HPDE6-E6E7 (cell line): ENCODE measurements at regions not wholly inside any gene's neighbourhood (a gene's known extent, or its start where the extent isn't known, plus 50 kb on each side); places are given as distances from the start of the nearest gene placed in this dataset.
"Not testable (repeated sequence)": the region's sequence is repeated elsewhere in the genome, so short reads cannot be mapped to it uniquely, and the experiment has no call there.

ENCODE experiments used
- DNase-seq: peaks from one replicate; pipeline ENCODE4 v3.0.0; 2011; ENCODE audit warnings: missing footprints; ENCODE audit errors: extremely low spot score

DNA sequence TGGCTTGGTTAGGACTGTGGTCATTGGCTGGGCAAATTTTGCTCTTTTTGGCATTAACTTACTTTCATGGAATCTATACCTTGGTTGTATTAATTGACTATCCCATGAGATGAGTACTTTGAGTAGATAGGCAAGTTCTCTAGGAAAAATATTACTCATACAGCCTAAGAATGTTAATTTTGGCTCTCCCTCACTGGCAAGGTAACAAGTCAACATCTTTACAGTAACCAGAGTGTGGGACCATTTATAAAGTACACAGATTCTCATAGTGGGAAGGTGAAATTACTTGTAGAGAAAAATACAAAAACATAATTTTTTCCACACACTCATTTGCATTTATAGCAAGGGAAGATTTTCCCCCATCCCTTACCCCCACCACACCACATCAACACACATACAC lies 154.6 kb upstream of the ZNF608 start:
- DNase-seq: no peak

DNA sequence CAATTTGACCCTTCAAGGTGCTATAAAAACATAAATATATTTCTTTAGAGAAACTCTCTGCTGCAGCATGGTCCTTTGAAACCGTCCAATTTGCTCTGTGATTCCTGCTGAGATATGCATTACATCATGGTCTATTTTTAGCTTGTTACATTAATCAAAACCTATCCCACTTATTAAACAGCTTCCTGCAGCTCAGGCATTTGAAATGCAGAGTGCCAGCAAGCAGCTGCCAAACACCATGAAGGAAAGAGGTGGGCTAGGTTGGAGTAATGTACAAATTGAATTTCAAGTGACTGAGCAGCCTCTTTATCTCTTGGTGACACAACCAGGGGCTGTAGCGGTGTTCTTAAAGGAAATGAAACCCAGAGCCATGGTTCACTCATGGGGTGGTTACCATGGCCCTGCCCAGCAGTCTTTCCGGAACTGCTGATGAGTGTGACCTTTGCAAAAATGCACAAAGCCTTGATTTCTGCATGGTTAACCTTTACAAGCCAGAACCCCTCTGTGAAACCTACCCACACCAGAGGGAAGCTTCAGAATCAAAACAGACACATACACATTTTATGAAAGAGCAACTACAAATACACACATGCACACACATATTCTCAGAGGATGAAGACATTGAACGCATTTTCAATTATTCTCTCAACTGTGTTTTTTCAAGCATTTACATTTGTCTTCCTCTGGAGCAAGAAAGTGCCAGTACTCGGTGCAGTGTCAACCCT lies 155.8 kb upstream of the ZNF608 start:
- DNase-seq: no peak

DNA sequence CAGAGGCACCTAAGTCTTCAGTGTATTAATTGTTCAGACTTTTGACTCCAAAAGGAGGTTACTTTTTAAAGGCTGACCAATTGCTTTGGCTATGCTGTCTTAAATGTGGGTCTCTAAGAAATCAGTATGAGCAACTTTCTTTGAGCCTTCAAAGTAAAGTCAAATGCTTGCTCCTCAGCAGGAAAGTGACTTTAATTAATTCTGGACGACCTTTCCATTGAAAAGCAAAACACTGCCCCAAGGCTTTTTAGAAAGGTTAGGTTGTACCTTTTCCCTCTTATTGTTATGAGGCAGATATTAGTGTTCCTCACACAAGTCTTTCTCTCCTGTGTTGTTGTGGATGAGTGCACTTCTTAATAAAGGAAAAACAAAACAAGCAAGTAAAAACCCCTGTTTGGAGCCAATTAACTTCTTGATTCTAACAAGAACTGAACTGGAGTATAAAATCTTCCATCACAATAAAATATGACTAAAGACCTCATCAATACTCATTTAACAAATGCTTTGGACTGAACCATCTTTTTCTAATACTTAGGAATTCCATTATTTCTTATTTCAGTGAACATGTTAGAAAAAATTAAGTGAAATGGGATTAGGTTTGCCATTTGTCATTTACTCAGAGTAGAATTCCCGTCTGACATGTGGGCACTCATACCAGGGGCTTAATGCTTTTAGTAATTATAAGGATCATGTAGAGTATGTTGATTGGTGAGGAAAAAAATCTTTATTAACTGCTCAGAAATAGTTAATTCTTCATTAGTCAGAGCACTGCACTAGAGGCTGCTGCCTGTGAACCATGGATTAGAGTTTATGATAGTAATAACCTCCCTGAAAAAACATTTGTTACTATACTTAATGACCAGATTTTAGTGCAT lies 159.1 kb upstream of the ZNF608 start:
- no peak for DNase-seq

DNA sequence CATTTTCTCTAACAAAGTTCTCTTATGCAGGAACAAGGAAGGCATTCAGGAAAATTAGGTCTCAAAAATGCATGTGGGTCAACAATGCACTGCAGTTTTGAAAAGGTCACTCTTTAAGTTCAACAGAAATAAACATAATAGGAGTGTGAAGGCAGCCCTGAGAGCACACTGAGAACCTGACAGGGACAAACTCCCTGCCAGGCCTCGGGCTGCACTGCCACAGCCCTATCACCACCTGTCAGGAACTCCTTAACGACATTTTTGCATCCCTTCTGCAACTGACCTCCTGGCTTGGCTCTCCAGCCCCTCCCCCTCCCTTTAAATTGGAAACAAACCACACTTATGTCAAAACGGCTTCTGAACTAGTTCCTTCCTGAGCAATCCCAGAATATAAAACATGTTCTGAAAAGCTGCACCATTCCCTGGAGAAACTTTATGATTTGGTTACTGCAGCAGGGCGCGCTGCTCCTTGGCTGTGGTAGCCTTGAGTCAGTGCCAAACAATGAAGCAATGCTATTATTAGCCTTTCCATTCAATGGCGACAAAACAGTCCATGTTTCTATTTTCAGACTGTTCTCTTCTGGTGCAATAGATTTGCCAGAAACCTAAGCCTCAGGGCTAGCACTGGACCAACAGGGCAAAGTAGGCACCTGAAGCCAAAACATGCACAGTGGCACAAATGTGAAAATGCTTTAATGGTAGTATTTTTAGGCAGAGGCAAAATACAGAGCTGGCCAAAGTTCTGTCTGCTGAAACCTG lies 160.1 kb upstream of the ZNF608 start:
- DNase-seq: no peak

DNA sequence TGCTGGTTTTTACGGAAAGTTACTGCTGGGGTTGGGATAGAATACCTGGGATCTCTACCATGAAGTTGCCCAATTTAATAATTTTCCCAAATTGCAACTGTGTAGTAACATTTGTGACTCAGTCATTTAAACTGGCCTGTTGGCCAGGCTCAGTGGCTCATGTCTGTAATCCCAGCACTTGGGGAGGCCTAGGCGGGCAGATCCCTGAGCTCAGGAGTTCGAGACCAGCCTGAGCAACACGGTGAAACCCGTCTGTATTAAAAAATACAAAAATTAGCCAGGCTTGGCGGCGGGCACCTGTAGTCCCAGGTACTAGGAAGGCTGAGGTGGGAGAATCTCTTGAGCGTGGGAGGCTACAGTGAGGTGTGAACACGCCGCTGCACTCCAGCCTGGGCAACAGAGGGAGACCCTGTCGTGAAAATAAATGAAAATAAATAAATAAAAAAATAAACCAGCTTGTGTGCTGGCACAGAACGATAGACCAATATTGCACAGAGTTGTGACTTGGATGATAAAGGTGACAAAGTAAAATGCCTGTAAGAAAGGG lies 160.7 kb upstream of the ZNF608 start:
- no peak for DNase-seq

DNA sequence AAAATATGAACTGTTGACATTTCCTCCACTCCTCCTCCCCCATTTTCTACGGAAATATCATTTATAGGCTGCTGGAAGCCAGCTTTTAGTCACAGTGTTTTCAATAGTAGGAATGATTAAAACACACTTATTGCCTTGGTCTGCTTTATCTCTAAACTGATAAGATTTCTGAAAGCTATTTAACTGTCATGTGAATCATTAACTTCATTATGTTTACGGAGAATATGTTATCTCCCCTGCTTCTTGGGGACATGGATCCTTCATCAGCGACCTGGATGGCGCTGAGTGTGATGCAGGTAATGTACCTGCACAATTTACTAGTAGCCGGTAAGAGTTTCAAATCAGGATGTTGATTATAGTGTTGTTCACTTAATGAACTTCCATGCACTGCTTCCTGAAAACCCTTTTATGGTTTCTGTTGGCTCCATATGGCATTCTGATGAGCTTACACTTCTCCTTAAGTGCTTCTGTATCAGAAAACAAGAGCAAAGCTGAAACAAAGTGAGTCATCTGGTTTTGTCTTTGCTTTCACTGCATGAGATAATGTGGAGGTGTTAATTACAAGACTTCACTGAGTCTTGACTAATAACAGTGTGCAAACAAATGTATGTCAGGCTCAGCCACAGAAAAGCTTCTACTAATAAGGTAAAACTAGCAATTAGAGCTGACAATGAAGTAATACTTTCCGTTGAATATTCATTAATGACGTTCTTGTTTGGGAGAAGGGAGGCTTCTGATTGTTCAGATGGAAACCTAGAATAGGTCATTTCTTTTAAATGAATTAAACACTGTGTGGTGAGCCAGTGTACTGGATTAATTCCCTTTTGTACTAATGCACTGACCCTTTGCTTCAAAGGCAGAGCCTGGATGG lies 162.4 kb upstream of the ZNF608 start:
- peak; percentile 41 for DNase-seq

DNA sequence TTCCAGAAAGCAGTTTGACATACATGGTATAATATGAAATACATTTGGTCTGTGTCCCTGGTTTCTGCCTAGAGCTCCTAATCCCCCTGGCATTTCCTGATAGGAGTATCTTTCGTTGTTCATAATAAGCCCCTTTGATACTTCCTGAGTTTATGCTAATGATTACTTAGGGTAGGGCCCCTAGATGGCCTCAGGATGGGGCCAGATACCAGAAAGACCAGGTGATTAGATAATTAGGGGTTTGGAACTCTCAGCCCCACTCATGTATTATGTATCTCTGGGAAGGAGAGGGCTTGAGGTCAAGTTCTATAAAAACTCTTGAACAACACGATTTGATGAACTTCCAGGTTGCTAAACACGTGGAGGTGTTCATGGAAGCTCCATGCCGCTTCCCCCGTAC lies 163.3 kb upstream of the ZNF608 start:
- DNase-seq: no peak

DNA sequence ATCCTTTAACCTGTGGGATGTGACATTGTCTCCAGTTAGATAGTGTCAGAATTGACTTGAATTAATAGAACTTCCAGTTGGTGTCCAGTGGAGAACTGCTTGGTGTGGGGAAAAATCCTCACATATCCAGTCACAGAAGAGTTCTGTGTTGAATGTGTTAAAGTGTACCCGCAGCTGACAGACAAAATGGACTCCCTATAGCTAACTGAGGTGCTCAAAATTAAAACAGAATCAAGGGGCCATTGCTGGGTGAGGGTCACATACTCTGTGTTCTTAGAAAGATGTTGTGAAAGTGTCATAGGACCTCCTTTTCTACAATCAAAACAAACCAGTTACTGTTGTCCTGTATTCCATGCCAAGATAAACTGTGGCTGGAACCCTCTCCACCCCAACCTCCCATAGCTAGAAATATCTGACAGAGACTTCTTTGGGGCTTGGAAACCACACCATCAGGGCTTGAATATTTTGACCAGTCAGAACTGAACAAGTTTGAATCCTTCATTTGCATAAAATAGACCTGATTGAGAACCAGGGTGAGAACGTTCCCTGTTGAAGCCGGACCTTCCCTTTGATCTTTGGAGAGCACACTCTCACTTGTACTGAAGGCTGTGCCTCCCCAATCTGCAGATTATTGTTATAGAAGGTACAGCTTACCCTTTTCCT lies 164.0 kb upstream of the ZNF608 start:
- no peak for DNase-seq

DNA sequence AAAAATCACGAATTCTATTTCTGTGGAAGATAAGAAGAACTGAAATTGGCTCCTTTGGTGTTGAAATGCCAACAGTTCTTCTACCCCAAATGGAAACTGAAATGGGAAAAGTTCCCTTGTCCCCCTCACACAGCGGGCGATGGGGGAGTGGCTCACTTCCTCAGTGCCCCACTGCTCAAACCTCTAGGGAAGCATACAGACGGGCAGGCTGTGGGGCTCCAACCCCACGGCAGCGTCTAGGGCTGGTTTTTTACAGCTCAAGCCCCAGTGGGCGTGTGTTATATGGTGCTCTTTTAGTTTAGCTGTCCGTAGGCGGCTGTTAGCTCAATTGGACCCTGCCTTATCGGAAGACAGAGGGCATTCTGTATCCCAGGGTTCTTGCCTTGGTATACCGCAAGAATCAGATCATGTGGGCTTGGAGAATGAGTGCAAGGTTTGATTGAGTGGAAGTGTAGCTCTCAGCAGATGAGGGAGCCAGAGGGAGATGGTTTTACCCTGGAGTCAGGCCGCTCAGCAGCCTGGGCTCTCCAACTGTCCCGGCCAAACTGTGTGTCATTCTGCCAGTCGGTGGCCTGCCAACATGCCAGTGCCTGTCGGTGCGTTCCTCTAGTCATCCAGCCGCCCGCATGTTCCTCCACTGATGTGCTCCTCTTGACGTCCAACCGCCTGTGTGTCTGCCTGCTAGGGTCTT lies 166.3 kb upstream of the ZNF608 start:
- DNase-seq: peak; percentile 57

DNA sequence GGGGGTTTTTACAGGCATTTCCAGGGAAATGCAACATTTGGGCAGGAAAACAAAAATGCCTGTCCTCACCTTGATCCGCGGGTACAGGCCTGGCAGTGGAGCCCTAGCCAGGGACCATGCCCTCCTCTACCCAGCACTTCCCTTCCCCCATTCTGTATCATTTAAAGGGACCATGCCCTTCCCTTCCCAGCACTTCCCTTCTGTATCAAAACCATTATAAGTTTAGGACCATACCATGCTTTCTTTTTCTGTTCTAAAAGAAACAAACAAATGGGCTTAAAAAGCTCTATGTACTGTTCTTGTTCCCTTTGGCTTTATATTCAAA lies 166.9 kb upstream of the ZNF608 start:
- no peak for DNase-seq

DNA sequence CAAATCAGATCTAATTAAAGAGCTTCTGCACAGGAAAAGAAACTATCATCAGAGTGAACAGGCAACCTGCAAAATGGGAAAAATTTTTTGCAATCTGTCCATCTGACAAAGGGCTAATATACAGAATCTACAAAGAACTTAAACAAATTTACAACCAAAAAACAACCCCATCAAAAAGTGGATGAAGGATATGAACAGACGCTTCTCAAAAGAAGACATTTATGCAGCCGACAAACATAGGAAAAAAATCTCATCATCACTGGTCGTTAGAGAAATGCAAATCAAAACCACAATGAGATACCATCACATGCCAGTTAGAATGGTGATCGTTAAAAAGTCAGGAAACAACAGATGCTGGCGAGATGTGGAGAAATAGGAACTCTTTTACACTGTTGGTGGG lies 169.9 kb upstream of the ZNF608 start:
- not testable (repeated sequence) for DNase-seq

DNA sequence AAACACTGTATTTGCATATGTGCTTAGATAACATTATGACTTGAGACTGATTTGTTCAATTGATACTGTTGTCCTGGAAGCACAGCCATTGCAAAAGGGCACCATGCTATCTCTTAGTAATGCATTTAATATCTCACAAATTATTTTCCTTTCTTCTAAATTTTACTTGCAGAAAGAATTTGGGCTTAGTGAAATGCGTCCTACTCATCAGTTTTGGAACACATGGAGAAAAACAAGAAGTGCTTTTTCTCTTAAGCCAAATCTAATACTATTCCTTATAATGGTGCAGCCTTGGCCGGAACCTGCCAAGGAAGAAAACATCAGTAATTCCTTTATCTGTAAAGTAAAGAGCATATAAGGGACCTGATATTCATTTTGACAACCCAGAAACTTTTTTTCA lies 172.2 kb upstream of the ZNF608 start:
- DNase-seq: no peak

DNA sequence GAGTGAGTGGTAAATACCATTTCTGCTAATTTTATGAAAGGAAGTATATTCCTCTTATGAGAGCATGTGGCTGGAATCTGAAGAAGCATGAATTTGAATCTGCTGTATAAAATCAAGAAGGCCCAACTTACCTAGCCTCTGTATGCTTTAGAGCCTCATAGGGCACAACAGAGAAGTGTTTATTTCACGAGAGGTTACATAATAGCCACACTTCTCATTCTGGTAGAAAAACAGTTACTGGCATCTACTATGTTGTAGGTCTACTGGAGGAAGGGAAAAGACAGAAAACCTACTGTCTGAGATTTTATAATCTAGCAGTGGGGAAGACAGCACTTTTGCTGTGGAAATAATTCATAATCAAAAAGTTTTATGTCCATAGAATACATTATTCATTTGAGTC lies 172.6 kb upstream of the ZNF608 start:
- no peak for DNase-seq

DNA sequence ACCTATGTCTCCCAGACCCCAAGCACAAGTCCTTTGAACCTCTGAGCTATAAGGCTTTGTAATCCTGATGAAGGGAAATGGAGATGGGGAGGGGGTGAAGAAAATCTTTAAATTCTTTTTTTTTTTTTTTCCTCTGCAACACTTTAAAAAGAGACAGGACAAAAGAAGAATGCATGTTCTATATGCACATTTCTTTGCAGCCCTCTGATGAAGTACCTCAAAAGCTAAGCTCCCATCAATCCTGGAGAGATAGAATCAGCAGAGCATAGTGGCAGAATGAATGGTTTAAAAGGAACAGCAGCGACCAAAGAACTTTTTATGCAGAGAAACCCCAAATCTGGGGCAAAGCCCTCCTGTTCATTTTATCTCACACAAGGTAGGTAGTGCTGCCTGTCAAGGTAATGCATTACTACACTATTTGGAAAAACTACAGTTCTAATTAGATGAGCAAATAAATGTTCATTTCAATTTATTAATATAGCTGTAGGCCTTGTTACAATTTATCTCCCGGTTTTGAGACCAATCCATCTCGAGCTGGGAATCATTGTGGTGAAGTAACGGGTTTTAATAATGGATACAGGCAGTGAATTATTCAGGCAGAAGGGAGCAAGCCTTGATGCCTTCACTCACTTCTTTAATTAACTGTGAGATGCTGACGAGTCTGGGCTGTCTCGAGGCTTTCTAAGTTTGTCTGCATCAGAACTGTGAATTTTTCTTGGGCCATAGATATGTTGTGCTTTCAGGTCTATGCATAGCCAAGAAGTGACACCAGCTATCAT lies 173.5 kb upstream of the ZNF608 start:
- no peak for DNase-seq

DNA sequence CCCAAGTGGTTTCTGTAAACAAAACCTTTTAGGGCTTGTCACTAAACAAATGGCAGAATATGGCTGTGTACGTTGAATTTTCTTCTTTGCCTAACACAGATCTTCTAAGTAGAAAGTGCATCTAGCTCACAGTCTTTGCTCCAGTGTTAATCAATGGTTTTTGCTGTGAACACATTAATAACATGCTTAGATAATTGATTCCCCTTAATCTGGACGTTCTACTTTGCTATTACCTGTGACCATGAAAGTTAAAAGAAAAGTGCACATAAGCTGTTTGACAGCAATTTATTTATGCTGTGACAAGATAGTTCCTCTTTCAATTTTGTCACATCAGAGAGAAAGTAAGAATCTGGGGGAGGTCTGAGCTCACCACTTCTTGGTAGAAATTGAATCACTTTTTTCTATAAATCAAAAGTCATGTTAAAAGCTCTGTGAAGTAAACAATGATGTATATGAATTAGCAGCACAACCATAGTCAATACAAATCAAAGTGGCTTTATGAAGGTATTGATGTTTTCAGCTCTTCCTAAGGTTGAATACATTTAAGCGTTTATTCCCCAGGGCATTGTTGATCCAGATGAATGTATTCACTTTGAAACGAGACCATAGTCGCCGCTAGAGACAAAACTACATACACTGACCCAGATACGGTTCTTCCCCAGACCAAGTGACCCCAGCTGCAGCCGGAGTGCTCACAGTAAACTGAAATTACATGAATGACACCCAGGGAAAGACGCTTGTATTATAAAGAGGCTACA lies 174.6 kb upstream of the ZNF608 start:
- no peak for DNase-seq

DNA sequence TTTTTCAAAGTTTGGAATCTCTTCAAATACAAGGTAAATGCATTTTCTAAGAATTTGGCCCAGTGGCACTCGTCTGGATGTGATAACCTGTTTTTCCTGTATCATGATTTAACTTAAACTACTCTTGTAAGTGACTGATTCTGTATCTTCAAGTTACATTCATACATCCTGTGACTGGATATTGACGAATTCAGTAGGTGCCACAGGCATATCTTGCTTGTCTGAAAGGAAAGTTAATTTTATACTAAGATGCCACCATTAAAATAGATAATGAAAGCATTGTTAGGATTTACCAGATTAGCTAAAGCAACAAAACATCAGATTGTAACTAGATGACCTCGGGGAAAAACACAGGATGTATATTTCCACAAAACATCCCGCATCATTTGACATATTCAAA lies 175.3 kb upstream of the ZNF608 start:
- no peak for DNase-seq

DNA sequence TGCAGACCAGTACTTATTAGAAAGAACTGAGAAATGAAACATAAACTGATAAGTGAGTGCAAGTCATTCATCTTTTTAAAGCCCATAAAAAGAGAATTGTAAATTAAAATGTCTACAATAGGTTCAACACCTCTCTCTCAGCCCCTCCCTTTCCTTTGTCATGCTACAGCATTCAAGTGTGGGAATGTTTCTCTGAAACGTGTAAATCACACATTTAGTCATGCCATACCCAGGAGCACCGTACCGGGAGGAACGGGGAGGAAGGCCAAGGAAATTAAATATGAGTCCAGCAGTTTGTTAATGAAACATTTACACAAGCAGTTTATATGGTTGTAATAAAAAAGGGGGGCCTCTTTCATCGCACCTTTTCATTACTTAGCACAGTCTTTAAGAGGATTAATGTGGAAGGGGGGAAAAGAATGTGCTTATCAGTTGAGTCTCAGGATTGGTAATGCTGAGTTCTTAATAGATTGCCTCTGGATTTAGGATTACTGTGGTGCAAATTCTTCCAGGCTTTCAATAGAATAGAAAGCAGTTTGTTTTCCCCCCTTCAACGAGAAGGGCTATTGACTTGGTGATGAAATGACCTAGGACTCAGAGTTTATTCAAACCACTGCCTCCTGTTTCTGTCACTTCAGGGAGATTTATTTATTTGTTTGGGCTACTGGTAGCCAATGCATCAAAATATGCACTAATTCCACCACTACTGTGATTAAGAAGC lies 176.0 kb upstream of the ZNF608 start:
- no peak for DNase-seq

DNA sequence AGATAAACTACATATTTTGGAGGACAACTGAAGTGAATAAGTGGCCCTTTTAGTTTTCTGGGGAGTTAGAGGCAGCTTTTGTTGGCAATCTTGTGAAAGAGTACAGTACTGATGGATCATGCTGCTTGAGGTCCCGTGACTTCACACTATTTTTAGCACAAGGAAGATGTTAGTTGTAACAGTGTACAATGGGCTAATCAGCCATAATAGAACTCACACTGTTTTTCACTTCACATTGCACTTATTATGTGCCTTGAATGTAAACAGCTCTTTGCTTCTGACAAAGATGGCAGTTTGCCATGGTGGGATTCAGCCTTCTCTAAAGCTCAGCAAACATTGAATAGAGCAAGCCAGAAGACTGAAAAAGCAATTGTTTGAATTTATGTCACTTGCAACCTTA lies 176.7 kb upstream of the ZNF608 start:
- DNase-seq: no peak
